NCI-H69 (cell line): ENCODE measurements at regions not wholly inside any gene's neighbourhood (a gene's known extent, or its start where the extent isn't known, plus 50 kb on each side); places are given as distances from the start of the nearest gene placed in this dataset.
"Not testable (repeated sequence)": the region's sequence is repeated elsewhere in the genome, so short reads cannot be mapped to it uniquely, and the experiment has no call there.

Experiments used
- DNase-seq: peaks from one replicate; lab custom pipeline; 2025; lab: John Stamatoyannopoulos, UW

DNA sequence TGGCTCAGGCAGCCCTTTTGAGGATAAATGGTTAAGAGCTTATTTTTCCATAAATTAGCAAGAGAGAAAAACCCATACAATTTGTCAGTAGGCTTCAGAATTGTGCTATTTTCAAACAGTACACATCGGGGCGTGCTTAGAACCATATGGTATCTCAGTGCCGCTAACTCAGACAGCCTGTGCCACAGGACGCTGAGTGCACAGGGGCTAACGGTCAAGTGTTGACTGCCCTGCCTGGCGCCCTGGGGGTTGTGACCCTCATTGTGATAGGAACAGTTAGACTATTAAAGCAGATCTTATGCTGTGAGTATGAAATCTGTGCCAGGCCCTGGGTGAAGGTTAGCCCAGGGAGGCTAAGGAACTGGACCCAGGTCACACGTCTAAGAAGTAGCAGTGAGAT, 1519.7 kb downstream of the BRD1 start:
- no peak for DNase-seq

DNA sequence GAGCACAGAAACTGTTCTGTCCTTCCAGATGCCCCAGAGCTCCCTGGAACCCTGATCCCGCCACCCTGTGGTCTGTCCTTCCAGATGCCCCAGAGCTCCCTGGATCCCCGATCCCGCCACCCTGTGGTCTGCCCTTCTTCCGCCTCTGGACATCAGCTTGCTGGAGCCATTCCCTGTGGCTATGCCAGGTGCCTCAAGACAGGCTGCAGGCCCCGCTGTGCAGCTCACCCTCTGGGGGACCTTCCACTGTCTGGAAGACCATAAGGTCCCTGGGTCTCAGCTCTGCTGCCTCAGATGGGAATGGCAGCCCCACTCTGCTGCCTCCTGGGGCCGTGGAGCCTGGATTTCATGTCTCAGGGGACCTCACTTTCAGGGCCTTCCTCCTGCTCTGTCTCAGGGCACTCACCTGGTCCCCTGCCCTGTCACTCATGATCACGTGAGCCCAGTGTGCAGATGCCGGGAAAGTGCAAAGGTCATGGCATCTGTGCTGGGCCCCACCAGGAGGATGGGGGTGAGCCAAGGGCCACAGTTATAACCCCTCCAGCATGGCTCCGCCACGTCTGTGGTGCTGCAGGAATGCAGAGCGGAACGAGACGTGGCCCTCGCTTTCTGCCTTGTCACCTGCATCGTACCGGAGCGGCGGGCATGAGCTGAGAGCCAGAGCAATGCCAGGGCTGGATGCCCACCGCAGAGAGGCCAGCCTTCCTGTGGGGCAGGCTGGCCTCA, 1520.7 kb downstream of the BRD1 start:
- DNase-seq = no peak

DNA sequence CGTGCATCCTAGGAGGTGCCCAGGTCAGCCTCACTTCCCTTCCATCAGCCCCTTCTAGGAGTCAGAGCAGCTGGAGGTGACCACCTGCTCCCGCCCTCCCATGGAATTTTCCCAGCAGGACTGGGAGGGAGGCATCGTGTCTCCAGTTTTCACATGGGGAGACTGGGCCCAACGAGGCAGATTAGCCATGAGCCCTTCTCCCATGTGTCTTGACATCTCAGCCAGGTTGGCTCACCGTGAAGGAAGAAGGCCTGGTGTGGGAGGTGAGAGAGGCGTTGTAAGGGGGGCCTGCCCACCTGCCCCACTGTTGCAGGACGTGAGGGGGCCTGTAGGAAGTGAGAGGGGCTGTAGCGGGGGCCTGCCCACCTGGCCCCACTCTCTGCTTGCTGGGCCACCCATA, 1521.4 kb downstream of the BRD1 start:
- DNase-seq = no peak

DNA sequence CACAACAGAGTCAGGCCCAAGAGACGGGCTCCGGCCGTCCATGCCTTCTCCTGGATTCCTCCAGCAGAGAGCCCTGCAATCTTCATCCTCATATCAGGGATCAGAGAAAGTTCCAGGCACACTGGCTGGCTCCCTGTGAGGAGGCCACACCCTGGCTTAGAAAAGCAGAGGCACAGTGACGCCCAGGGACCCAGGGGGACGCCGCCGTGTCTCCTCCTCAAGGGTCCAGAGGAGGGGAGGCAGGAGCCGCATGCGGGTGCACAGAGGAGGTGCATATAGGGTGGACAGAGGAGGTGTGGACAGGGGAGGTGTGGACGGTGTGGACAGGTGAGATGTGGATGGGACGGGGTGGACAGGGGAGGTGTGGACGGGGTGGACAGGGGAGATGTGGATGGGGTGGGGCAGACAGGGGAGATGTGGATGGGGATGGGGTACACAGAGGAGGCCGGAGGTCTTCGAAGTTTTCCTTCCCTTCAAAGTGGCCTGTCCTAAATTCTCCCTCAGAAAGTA, 1521.9 kb downstream of the BRD1 start:
- DNase-seq = no peak

DNA sequence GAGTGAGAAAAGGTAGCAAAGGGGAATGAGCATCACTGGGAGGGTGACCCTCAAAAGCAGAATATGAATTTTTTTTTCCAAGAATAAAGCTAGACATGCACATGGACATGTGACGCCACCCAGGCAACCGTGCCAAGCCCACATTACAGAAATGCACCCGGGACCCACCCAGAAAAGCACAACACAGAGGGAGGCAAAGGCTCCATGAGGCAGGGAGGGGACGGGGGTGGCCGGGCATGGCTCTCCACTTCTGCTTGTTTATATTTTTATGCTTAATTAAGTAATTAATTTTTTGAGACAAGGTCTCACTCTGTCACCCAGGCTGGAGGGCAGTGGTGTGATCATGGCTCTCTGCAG, 1524.3 kb downstream of the BRD1 start:
- DNase-seq = no peak

DNA sequence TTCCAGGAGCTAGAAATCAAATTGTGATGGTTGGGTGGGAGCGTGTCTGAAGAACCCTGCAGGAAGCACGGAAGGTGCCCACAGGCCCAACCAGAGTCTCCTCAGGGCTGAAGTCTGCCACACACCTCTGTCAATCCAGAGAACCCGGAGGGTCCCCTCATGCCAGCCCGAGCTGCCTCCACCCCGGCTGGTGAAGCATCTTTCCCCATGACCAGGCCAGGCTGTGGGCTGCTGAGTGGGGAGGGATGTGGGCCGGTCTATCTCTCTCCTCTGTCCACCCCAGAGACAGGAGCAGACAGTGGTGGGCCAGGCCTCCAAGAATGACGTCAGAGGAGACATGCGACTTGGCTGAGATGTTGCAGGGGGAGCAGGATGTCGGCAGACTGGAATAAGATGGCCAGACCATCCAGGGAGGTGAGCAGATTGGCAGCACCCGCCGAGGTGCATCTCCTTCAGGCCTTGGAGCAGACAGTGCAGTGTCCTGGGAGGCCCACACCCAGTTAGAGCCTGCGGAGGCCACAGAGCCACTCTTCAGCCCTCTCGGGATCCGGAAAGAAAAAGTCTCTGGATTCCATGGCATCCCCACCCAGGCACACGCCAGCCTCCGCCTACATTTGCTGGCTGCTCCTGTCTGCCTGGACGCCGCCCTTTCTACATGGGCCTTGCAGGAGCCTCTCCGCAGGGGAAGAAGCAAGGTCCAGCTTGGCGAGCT, 1524.9 kb downstream of the BRD1 start:
- no peak for DNase-seq

DNA sequence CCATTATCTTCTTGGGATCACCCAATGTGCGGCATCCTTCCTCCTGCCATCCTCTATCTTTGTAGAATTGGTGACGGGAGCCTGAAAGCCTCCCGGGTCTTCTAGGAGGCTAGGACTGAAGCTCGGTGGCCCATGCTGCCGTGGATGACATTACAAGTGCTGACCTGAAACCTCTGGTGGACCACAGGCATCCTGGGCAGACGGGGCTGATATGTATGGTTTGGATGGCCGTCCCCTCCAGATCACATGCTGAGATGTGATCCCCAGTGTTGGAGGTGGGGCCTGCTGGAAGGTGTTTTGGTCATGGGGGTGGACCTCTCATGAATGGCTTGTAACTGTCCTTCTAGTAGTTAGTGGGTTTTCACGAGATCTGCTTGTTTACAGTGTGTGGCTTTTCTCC, 1525.8 kb downstream of the BRD1 start:
- no peak for DNase-seq

DNA sequence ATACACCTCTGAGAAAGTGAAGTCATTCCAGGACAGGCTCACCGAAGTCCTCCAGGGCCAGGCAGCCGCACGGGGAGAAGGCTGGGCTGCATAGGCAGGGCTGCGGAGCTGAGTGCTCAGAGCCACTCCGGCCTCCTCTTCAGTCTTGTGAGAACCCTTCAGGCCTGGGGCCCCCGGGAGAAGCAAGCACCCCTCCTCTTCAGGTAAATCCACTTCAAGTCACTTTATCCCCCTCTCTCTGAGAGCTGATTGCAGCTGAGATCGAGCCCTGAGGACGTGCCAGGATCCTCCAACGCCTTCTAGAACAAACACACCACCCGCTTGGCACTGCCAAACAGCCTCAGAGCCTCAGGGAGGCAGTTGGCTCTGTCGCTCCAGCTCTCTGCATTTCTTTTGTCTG, 1526.3 kb downstream of the BRD1 start:
- no peak for DNase-seq

DNA sequence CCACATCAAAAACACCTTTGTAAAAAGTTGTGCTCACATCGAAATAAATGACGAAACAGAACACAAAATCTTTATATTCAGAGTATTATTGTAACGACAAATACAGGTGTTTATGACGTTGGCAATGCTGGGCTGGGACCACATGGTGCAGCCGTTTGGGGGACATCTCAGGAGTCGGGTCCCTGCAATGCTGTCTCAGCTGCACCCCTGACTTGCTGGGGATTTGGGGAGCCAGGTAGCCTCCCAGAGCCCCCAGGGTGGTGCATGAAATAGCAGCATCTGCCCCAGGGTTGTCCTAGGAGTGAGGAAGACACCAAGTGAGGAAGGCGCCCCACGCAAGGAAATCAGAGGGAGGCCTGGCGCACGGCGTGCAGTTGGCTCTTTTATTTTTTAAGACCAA, 1526.8 kb downstream of the BRD1 start:
- no peak for DNase-seq

DNA sequence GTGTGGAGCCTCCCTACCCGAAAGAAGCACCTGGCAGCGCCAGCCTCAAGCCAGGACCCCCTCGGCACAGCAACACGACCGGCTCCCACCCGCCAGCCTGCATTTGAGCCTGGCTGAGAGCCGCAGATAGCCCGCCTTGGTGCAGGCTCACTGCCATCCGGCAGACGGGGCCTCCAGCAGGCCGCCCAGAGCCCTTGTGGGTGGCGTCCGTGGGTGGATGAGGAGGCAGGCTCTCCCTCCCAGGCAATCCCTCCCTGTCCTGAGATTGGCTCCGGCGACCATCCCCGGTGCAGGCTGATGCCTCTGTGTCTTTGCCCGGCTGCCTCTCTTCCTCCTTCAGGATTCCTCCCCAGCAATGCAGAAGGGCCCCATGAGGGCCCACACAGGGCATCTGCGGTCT, 1527.9 kb downstream of the BRD1 start:
- no peak for DNase-seq

DNA sequence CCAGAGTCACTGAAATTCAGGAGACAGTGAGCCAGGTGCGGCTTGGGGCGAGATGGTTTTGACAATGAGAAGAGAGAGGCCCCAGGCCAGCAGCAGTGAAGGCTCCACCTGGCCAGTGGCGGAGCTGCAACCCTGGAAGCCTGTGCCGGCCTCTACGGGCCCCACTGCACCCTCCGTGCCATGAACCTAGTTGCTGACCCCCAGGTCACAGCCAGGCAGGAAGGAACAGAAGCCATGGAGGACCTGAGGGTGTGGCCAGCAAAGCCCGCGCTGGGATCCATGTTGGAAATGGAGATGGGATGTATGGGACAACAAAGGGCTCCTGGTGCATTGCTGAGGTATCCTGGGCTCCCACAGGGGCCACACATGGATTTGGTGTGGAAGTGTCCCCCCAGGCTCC, 1528.5 kb downstream of the BRD1 start:
- DNase-seq = no peak

DNA sequence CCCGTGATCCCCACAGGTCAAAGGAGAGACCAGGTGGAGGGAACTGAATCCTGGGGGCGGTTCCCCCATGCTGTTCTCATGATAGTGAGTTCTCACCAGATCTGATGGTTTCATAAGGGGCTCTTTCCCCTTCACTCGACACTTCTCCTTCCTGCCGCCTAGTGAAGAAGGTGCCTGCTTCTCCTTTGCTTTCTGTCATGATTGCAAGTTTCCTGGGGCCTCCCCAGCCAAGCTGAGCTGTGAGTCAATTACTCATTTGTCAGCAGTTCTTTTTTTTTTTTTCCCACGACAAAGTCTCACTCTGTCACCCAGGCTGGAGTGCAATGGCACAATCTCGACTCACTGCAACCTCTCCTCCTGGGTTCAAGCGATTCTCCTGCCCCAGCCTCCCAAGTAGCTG, 1530.4 kb downstream of the BRD1 start:
- DNase-seq = no peak

DNA sequence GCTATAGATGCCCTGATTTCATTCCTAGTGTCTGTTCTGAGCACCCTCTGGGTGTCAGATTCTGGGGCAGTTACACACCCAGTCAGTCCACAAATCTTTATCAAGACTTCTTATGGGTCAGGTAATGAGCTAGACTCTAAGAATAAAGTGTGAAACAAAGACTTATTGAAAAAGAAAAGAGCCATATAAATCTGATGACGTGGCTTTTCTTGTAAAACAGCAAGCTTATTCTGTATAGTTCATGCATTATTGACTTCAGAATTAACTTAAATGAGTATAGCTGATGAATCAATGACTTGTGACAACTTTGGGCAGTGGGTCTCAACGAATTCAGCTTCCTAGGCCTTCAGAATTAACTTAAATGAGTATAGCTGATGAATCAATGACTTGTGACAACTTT, 1527.5 kb downstream of the TBC1D22A start:
- DNase-seq = not testable (repeated sequence)

DNA sequence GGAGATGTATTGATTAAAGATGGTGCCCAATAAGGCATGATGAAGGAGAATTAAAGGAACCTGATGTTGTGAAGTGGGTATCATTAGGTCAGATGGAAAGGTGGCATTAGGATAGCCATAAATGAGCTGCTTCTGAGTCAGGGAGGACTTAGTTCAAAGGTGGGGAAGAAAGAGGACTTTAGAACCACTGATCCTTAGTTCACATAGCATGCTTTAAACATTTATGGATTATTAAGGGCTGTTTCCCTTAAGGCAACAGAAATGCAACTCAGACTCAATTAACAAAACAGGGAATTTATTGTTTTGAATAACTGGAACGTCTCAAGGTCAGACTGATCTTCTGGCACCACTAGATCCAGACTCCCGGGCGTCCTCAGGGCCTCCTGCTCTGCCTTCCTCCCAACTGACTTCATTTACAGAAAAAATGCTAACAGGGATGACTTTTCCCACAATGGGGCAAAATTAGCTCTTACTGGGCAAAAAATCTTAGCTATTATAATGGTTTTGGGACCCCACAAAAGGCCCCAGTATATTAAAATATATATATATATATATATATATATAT, 1526.0 kb downstream of the TBC1D22A start:
- no peak for DNase-seq

DNA sequence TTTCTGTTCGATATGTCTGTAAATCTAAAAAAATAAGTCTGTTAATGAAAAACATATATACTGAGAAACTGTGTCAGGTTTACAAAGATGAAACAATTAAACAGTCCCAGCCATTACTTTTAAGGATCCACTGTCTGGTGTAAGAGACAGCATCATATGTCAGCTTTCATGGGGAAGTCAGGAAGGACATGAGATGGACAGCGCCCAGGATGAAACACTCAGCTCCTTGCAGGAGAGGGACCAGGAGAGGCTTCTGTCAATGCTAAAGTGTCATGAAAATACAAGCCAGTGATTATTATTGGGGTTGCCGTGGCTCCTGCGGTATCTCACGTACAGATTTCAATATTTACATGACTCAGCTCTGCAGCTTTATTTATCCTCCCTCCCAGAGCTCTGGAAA, 1524.6 kb downstream of the TBC1D22A start:
- DNase-seq = no peak

DNA sequence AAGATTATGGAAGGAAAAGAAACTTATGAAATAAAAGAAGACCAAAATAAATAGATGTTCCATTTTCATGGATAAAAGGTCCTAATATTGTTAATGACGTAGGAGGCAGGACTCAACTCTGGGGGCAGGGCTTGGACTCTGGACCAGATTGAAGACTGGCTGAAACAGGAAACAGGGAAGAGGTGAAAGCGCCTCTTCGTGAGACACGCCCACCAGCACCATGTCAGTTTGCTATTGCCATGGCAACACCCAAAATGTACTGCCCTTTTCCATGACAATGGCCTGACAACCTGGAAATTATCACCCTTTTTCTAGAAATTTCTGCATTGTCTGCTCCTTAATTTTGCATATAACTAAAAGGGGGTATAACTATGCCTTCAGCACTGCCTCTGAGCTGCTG, 1522.2 kb downstream of the TBC1D22A start:
- DNase-seq = no peak

DNA sequence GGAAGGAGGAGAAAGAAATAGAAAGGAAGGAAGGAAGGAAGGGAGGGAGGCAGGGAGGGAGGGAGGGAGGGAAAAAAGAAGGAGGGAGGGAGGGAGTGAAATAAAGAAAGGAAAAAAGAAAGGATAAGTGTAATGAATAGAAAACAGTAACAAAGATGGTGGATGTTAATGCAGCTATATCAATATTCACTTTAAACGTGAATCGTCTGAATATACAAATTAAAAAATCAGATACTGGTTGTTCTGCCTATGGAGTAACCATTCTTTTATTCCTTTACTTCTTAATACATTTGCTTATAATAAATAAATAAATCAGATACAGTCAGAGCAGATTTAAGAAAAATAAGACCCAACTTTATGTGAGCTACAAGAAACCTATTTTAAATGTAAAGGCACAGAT, 1520.4 kb downstream of the TBC1D22A start:
- no peak for DNase-seq

DNA sequence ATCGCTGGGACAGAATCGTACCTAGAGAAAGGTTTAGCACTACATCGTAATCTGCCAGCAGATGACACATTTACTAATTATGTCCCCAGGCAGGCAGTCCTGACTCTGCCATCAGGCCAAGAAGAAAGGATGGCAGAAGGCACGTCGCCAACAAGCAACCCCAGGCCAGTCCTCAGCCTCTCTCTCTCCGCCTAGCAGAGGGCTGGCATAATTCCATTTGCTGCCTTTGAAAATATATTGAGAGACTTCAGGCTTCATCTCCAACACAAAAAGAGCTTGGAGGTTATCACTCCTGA, 1517.0 kb downstream of the TBC1D22A start:
- no peak for DNase-seq

DNA sequence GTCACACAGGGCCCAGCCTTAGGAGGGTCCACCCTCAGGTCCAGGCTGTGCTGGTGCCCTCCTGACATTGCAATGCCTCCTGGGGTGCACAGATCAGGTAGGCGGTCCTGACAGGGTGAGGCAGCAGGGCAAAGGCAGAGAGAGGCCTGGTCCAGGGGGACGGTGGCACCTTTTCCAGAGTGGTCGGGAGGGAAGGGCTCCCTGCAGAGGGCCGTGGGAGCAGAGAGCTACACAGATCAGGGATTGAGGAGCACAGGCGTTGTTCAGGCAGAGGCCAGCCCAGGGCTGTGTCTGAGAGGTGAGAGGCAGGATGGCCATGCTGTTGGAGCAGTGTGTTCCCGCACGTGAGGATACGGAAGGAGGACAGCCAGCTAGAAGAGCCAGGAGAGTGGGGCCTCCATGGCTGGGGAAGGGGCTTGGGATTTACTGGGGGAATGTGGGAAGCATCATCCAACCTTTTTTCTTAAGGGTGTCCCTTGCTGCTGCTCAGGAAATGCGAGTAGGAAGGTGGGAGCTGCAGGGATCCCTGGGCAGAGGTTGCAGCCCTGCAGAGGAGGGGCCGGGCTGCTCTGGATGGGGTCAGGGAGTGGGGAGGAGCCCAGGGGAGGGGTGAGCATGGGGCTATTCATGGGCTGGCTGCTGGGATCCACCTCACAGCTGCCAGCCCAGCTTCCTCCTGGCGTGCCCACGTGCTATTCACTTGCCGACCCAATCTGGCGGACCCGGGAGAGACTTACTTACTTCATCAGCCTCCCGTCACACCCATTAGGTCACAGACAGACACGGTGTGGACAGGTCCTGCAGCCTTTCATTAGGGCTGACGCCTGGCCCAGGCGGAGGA, 1516.4 kb downstream of the TBC1D22A start:
- peak; percentile 32 for DNase-seq

DNA sequence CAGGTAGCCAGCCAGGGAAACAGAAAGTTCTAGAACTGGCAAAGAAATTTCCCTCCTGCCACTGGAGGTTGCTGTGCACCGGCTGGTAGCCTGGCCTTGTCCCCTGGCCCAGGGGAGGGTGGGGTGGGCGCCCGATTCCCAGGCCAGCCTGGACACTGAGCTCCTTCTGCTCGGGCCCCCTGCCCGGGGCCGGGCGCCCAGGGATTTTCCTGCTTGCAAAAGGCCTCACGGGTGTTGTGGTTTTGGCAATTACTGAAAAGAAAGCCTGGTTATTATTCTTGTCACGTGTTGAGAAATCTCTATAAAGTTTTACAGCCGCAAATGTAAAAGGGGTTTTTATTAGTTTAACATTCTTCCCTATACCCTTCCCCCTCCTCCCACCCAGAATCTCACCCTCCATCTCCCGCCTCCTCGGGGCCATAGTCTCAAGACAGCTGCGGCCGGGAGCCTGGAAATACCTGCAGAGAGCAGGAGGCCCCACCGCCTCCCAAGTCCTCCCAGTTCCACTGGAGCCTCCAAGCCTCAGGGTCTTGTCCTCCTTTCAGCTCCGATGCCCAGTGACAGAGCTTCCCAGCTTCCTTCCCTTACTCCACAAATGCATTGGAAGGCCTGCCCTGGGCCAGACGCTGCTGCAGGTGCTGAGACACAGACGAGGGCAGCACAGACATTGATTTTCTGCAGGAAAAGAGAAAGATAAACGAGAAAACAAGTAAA, 1515.6 kb downstream of the TBC1D22A start:
- no peak for DNase-seq

DNA sequence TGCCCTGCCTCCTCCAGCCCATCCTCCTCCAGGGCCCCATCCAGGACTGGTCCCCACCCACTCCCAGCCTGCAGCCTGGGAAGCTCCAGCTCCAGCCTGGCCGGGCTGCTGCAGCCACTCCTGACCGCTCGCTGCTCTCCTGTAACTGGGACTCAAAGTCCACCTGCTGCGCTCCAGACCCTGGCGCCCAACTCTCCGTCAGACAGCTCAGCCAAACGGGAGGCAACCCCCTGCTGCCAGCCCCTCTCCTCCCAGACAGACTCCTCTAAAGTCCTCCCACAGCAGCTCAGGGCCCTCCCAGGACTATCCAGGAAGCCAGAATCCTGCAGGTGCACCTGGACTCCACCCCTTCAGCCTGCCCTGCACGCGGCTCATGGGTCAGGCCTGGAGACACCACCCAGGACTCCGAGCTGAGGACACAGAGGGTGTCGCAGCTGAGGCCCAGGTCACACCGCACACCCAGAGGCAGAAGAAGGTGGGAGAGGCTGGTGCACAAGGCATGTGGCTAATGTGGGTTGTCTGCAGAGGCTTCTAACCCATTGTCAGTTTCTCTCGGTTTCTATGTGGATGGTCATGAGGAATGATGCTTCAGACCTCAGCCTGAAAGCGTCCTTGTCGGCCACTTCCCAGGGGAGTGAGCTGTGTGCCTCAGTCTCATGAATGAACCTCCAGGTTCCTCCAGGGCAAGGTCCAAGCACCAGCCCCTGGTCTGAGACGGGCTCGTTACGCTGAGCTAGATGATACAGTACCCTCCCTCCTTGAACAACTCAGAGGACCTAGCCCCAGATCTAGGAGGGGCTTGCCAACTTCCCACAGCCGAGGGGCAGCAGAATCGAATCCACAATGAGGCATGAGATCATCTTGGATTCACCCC, 1514.8 kb downstream of the TBC1D22A start:
- DNase-seq = no peak
